GM21526 (cell line): ENCODE measurements at regions not wholly inside any gene's neighbourhood (a gene's known extent, or its start where the extent isn't known, plus 50 kb on each side); places are given as distances from the start of the nearest gene placed in this dataset.
"Not testable (repeated sequence)": the region's sequence is repeated elsewhere in the genome, so short reads cannot be mapped to it uniquely, and the experiment has no call there.

Experiments used
- ATAC-seq: cut with Tn5 transposase; IDR thresholded peaks from one replicate; pipeline ENCODE4 v1.9.1; 2021; ENCODE audit warnings: moderate library complexity; ENCODE audit not compliant: unreplicated experiment, low FRiP score

- ATAC-seq: no peak
Measured at GRCh38 chr9:75197561-75197960, 109.2 kb downstream of the OSTF1 start.

GRCh38 chr9:75198436-75198835, 110.1 kb downstream of the OSTF1 start:
- ATAC-seq: no peak

GRCh38 chr9:75200892-75201470, 112.7 kb downstream of the OSTF1 start:
- peak; percentile 71 for ATAC-seq

GRCh38 chr9:75201480-75202209, 113.3 kb downstream of the OSTF1 start:
- no peak for ATAC-seq

- ATAC-seq: not testable (repeated sequence)
Measured at GRCh38 chr9:75207997-75208396, 119.7 kb downstream of the OSTF1 start.

- ATAC-seq: no peak
Measured at GRCh38 chr9:75210215-75210614, 121.9 kb downstream of the OSTF1 start.

- no peak for ATAC-seq
Measured at GRCh38 chr9:75213765-75214164, 125.5 kb downstream of the OSTF1 start.

GRCh38 chr9:75226403-75227139, 138.3 kb downstream of the OSTF1 start:
- ATAC-seq: no peak

- no peak for ATAC-seq
Measured at GRCh38 chr9:75228893-75229292, 140.6 kb downstream of the OSTF1 start.

- no peak for ATAC-seq
Measured at GRCh38 chr9:75229605-75230332, 141.5 kb downstream of the OSTF1 start.

GRCh38 chr9:75230469-75230868, 142.2 kb downstream of the OSTF1 start:
- ATAC-seq: no peak

GRCh38 chr9:75231167-75231566, 142.9 kb downstream of the OSTF1 start:
- ATAC-seq: no peak

- no peak for ATAC-seq
Measured at GRCh38 chr9:75233011-75233410, 144.7 kb downstream of the OSTF1 start.

- no peak for ATAC-seq
Measured at GRCh38 chr9:75235632-75236031, 147.3 kb downstream of the OSTF1 start.

GRCh38 chr9:75238311-75238976, 150.1 kb downstream of the OSTF1 start:
- peak; percentile 93 for ATAC-seq

GRCh38 chr9:75239176-75239575, 150.9 kb downstream of the OSTF1 start:
- no peak for ATAC-seq

GRCh38 chr9:75242426-75242825, 154.1 kb downstream of the OSTF1 start:
- ATAC-seq: no peak

- ATAC-seq: no peak
Measured at GRCh38 chr9:75246949-75247348, 158.6 kb downstream of the OSTF1 start.

- ATAC-seq: no peak
Measured at GRCh38 chr9:75265525-75265972, 177.2 kb downstream of the OSTF1 start.

GRCh38 chr9:75269197-75269596, 180.9 kb downstream of the OSTF1 start:
- no peak for ATAC-seq
